HCT116 (cell line): ENCODE measurements at regions not wholly inside any gene's neighbourhood (a gene's known extent, or its start where the extent isn't known, plus 50 kb on each side); places are given as distances from the start of the nearest gene placed in this dataset.

Experiments
- ATAC-seq: fragments of 200-7000 bp; cut with Tn5 transposase; 2 replicates; pipeline ENCODE4 v1.9.1; 2020; ENCODE audit warnings: mild to moderate bottlenecking, moderate library complexity
- BruUV-seq: library from RNA; stranded (reverse); fragments of 400-500 nt; replicated peaks from 2 replicates; lab custom pipeline; 2021; lab: Mats Ljungman, UMichigan
- CTCF ChIA-PET: fragments of 300-600 bp; sonication (Branson Sonifier 250); formaldehyde crosslinking; loops from one replicate; lab custom pipeline; 2021; ENCODE audit warnings: antibody characterized with exemption; lab: Charles Lee
- POLR2A ChIA-PET: fragments of 300-600, 350-600 bp; sonication (Branson Sonifier 250); formaldehyde crosslinking; loops from one replicate; lab custom pipeline; 2021; ENCODE audit warnings: antibody characterized with exemption; lab: Charles Lee
- RAD21 ChIA-PET, 2 experiments: fragments of 300-600 bp; sonication (Branson Sonifier 250); formaldehyde crosslinking; loops; one replicate each; lab custom pipeline; 2023; ENCODE audit warnings: low total read pairs in 2 of 2; ENCODE audit not compliant: uncharacterized antibody in 2 of 2, unreplicated experiment in 2 of 2, low non-redundant PET in 1 of 2; lab: Charles Lee
- DNase-seq: peaks from one replicate; pipeline ENCODE4 v3.0.0-alpha.2; 2010; ENCODE audit warnings: low read depth, low spot score
- H2AFZ ChIP-seq: fragments of 200-600 bp; shearing (Covaris generic), sonication (generic); 2 replicates; pipeline ENCODE4 v1.6.1; 2017; ENCODE audit warnings: low read depth, mixed run types, mixed read lengths, antibody characterized with exemption, low read length; ENCODE audit not compliant: poor library complexity, severe bottlenecking
- H3K27ac ChIP-seq: 2 replicates; pipeline ENCODE4 v1.5.1; 2012; ENCODE audit warnings: low read depth, low read length
- H3K27me3 ChIP-seq: fragments of 200-600 bp; sonication (generic); 2 replicates; pipeline ENCODE4 v1.6.1; 2016; ENCODE audit warnings: mixed run types, low read length, mixed read lengths; ENCODE audit not compliant: insufficient read depth
- H3K36me3 ChIP-seq, 2 experiments: fragments of 200-500 bp in 1 of 2; fragments of 200-600 bp in 1 of 2; sonication (Bioruptor generic) in 1 of 2; sonication (generic) in 1 of 2; 2 replicates each; pipeline versions ENCODE4 v1.5.1 to v1.6.1; 2014 to 2016; ENCODE audit warnings: low read length in 2 of 2, inconsistent platforms in 1 of 2, mixed read lengths in 1 of 2, mixed run types in 1 of 2; ENCODE audit not compliant: insufficient read depth in 2 of 2, control insufficient read depth in 1 of 2
- H3K4me1 ChIP-seq, 2 experiments: fragments of 200-600 bp in 1 of 2; sonication (generic) in 1 of 2; 2 replicates each; pipeline versions ENCODE4 v1.5.1 to v1.6.1; 2012 to 2017; ENCODE audit warnings: low read length in 2 of 2, inconsistent platforms in 1 of 2, mild to moderate bottlenecking in 1 of 2, mixed read lengths in 1 of 2, mixed run types in 1 of 2, moderate library complexity in 1 of 2; ENCODE audit not compliant: insufficient read depth in 2 of 2, control insufficient read depth in 1 of 2
- H3K4me2 ChIP-seq: fragments of 200-600 bp; sonication (generic); 2 replicates; pipeline ENCODE4 v1.6.1; 2017; ENCODE audit warnings: mixed run types, low read length, mixed read lengths
- H3K4me3 ChIP-seq, 2 experiments: fragments of 200-600 bp in 1 of 2; sonication (generic) in 1 of 2; replicated peaks in 1 of 2; 2 replicates each; pipeline ENCODE4 v1.5.1; 2011 to 2016; ENCODE audit warnings: low read length in 2 of 2, control low read depth in 1 of 2, low read depth in 1 of 2, mild to moderate bottlenecking in 1 of 2, mixed read lengths in 1 of 2, mixed run types in 1 of 2
- H3K79me2 ChIP-seq: fragments of 200-600 bp; sonication (generic); 2 replicates; pipeline ENCODE4 v1.6.1; 2017; ENCODE audit warnings: mild to moderate bottlenecking, mixed run types, low read length, moderate library complexity, mixed read lengths; ENCODE audit not compliant: insufficient read depth
- H3K9ac ChIP-seq: fragments of 200-600 bp; sonication (generic); 2 replicates; pipeline ENCODE4 v1.6.1; 2016; ENCODE audit warnings: low read length, mixed read lengths
- H3K9me2 ChIP-seq: fragments of 200-600 bp; sonication (generic), shearing (Covaris generic); 2 replicates; pipeline ENCODE4 v1.6.1; 2017; ENCODE audit warnings: mixed run types, mild to moderate bottlenecking, moderate library complexity; ENCODE audit not compliant: insufficient read depth
- H3K9me3 ChIP-seq, 2 experiments: fragments of 200-500 bp in 1 of 2; fragments of 200-600 bp in 1 of 2; sonication (Bioruptor generic) in 1 of 2; sonication (generic) in 1 of 2; 2 replicates each; pipeline ENCODE4 v1.6.1; 2014 to 2017; ENCODE audit warnings: low read length in 2 of 2, mixed read lengths in 2 of 2, inconsistent platforms in 1 of 2, low read depth in 1 of 2, mild to moderate bottlenecking in 1 of 2, mixed run types in 1 of 2, moderate library complexity in 1 of 2; ENCODE audit not compliant: control insufficient read depth in 1 of 2, insufficient read depth in 1 of 2
- H4K20me1 ChIP-seq: fragments of 200-600 bp; sonication (generic), shearing (Covaris generic); 2 replicates; pipeline ENCODE4 v1.6.1; 2017; ENCODE audit warnings: mixed run types, mild to moderate bottlenecking, moderate library complexity; ENCODE audit not compliant: insufficient read depth
- CBX3 ChIP-seq: IDR thresholded peaks from 2 replicates; pipeline ENCODE4 v1.6.1; 2012; ENCODE audit warnings: low read depth
- CTCF ChIP-seq, 3 experiments: fragments of 200-600 bp in 1 of 3; sonication (generic) in 1 of 3; IDR thresholded peaks in 2 of 3; conservative IDR thresholded peaks in 1 of 3; 2 replicates each; pipeline ENCODE4 v1.5.1; 2012 to 2017; ENCODE audit warnings: low read depth in 2 of 3, low read length in 2 of 3, antibody characterized with exemption in 1 of 3, borderline replicate concordance in 1 of 3, control low read depth in 1 of 3, mild to moderate bottlenecking in 1 of 3, mixed read lengths in 1 of 3, mixed run types in 1 of 3, moderate library complexity in 1 of 3; ENCODE audit not compliant: insufficient read depth in 1 of 3
- MAX ChIP-seq: IDR thresholded peaks from 2 replicates; pipeline ENCODE4 v1.6.1; 2012
- SRF ChIP-seq: IDR thresholded peaks from 2 replicates; pipeline ENCODE4 v1.6.1; 2012; ENCODE audit warnings: low read depth
- intact Hi-C: fragments of 100-400 bp; cut with micrococcal nuclease; formaldehyde crosslinking; loops from 2 replicates; pipeline ENCODE4 v1.10.0; 2022

- no peaks in the 10 kb centered on the region for H3K79me2 ChIP-seq
- no peak overlapping the region for H3K9ac ChIP-seq
- H3K4me2 ChIP-seq: no peak overlapping the region
- no peak overlapping the region for H3K4me3 ChIP-seq
- H2AFZ ChIP-seq: no peak overlapping the region
- no peaks in the 10 kb centered on the region for H3K4me1 ChIP-seq
- intact Hi-C loops: no loop called here
- ChIA-PET RAD21 (no interaction called here), CTCF (no interaction called here)
- no TSS peak for BruUV-seq
- no peak for ATAC-seq
- H3K9me3 ChIP-seq: no peaks in the 10 kb centered on the region
- no peaks in the 10 kb centered on the region for H4K20me1 ChIP-seq
- TF ChIP-seq SRF (no peak), CTCF (IDR thresholded peaks at IDR 0.05 in 2 of 3, conservative IDR thresholded peaks at IDR 0.05 in 1 of 3; ENCODE audit: borderline replicate concordance in 1 of 3, insufficient read depth in 1 of 3, low read depth in 2 of 3, low read length in 2 of 3) (no peak), MAX (no peak), CBX3 (no peak)
- TF ChIP-seq, all 23 proteins: peak for 0
- no peaks in the 10 kb centered on the region for H3K27me3 ChIP-seq
- H3K36me3 ChIP-seq: no peaks in the 10 kb centered on the region
- H3K27ac ChIP-seq: no peak overlapping the region
- POLR2A ChIA-PET: no interaction called here
- no peak for DNase-seq
- H3K9me2 ChIP-seq: no peaks in the 10 kb centered on the region
These were observed 111.4 kb downstream of the CYLD start for GRCh38 chr16:50853329-50853728.
